ENCODE measurements at regions not wholly inside any gene's neighbourhood (a gene's known extent, or its start where the extent isn't known, plus 50 kb on each side); places are given as distances from the start of the nearest gene placed in this dataset.

- BruUV-seq (replicated peaks): no TSS peak
- TF ChIP-seq MYC (IDR thresholded peaks at IDR 0.05; ENCODE audit: low read depth, low read length): no peak
- Histone ChIP-seq H3K36me3 (ENCODE audit: control insufficient read depth in 2 of 2, extremely low read depth in 1 of 2, insufficient read depth in 2 of 2, low read length in 2 of 2) (no peaks in the 10 kb centered on the region), H3K4me2 (ENCODE audit: insufficient read depth, low read length) (no peak overlapping the region), H3K4me3 (replicated peaks in 1 of 3; ENCODE audit: insufficient read depth in 1 of 3, low read depth in 1 of 3, low read length in 3 of 3) (no peak overlapping the region), H4K20me1 (replicated peaks; ENCODE audit: control insufficient read depth, extremely low read depth, insufficient read depth, low read length) (no peaks in the 10 kb centered on the region), H3K79me2 (ENCODE audit: control insufficient read depth, insufficient read depth, low read length) (no peaks in the 10 kb centered on the region), H3K9ac (replicated peaks; ENCODE audit: extremely low read depth, insufficient read depth, low read length) (no peak overlapping the region), H3K4me1 (ENCODE audit: control insufficient read depth, extremely low read depth, insufficient read depth, low read length) (peaks cover 4% of the 10 kb centered on the region), H3K9me3 (replicated peaks; ENCODE audit: control insufficient read depth, insufficient read depth, low read length) (no peaks in the 10 kb centered on the region), H3K27me3 (ENCODE audit: control insufficient read depth in 2 of 2, insufficient read depth in 2 of 2, low read length in 2 of 2) (no peaks in the 10 kb centered on the region), H3K9me1 (replicated peaks; ENCODE audit: control insufficient read depth, extremely low read depth, insufficient read depth, low read length) (no peaks in the 10 kb centered on the region), H3K27ac (ENCODE audit: insufficient read depth, low read depth, low read length) (no peak overlapping the region), H2AFZ (ENCODE audit: low read depth, low read length) (no peak overlapping the region)
- dilution Hi-C loops (cut with MboI; ENCODE audit: extremely low pct_ligation_motif_present, low sequenced_read_pairs) (no loop called here), intact Hi-C loops (cut with micrococcal nuclease) (no loop called here)
- DNase-seq (ENCODE audit: low read depth, low spot score) (no peak), FAIRE-seq (no peak)
- POLR2A ChIA-PET: interaction anchor here (0.7 kb wide), 1 partner anchor 110 kb away, joined by 6 read pairs; no protein-coding TSS in a partner anchor
- CTCF ChIA-PET: no interaction called here
These were observed 149.0 kb downstream of the KITLG start for GRCh38 chr12:88431246-88431645.

GRCh38 chr12:88432531-88433490 is 147.5 kb downstream of the KITLG start:
- Histone ChIP-seq H3K27me3 (ENCODE audit: control insufficient read depth in 2 of 2, insufficient read depth in 2 of 2, low read length in 2 of 2) (no peaks in the 10 kb centered on the region), H3K9me1 (replicated peaks; ENCODE audit: control insufficient read depth, extremely low read depth, insufficient read depth, low read length) (no peaks in the 10 kb centered on the region), H3K4me1 (ENCODE audit: control insufficient read depth, extremely low read depth, insufficient read depth, low read length) (peaks cover 4% of the 10 kb centered on the region), H3K79me2 (ENCODE audit: control insufficient read depth, insufficient read depth, low read length) (no peaks in the 10 kb centered on the region), H3K9ac (replicated peaks; ENCODE audit: extremely low read depth, insufficient read depth, low read length) (no peak overlapping the region), H3K36me3 (ENCODE audit: control insufficient read depth in 2 of 2, extremely low read depth in 1 of 2, insufficient read depth in 2 of 2, low read length in 2 of 2) (no peaks in the 10 kb centered on the region), H3K9me3 (replicated peaks; ENCODE audit: control insufficient read depth, insufficient read depth, low read length) (no peaks in the 10 kb centered on the region), H3K4me2 (ENCODE audit: insufficient read depth, low read length) (no peak overlapping the region), H3K4me3 (replicated peaks in 1 of 3; ENCODE audit: insufficient read depth in 1 of 3, low read depth in 1 of 3, low read length in 3 of 3) (no peak overlapping the region), H4K20me1 (replicated peaks; ENCODE audit: control insufficient read depth, extremely low read depth, insufficient read depth, low read length) (no peaks in the 10 kb centered on the region), H3K27ac (ENCODE audit: insufficient read depth, low read depth, low read length) (no peak overlapping the region), H2AFZ (ENCODE audit: low read depth, low read length) (no peak overlapping the region)
- DNase-seq (ENCODE audit: low read depth, low spot score) (no peak), FAIRE-seq (no peak)
- intact Hi-C loops (cut with micrococcal nuclease) (no loop called here), dilution Hi-C loops (cut with MboI; ENCODE audit: extremely low pct_ligation_motif_present, low sequenced_read_pairs) (no loop called here)
- TF ChIP-seq FOS (IDR thresholded peaks at IDR 0.05; ENCODE audit: borderline replicate concordance, insufficient read depth, low read length) (no peak), GATA2 (IDR thresholded peaks at IDR 0.05; ENCODE audit: insufficient read depth, insufficient read length, low read depth, low read length) (no peak), MAX (IDR thresholded peaks at IDR 0.05; ENCODE audit: insufficient read depth, insufficient read length) (no peak), POLR2A (IDR thresholded peaks at IDR 0.05; ENCODE audit: low read depth, low read length) (no peak), POLR2AphosphoS5 (IDR thresholded peaks at IDR 0.05; ENCODE audit: insufficient read depth, low read depth, low read length) (no peak), EZH2 (IDR thresholded peaks at IDR 0.05; ENCODE audit: borderline replicate concordance, low read depth, low read length, severe bottlenecking) (no peak), JUN (IDR thresholded peaks at IDR 0.05; ENCODE audit: borderline replicate concordance, insufficient read depth, insufficient read length, low read depth) (no peak), CTCF (IDR thresholded peaks at IDR 0.05; ENCODE audit: extremely low read depth in 1 of 2, insufficient read depth in 1 of 2, low read depth in 1 of 2, low read length in 2 of 2) (no peak), MYC (IDR thresholded peaks at IDR 0.05; ENCODE audit: low read depth, low read length) (no peak)
- BruUV-seq (replicated peaks): no TSS peak
- CTCF ChIA-PET: interaction anchor here (1.0 kb wide), 1 partner anchor 561 kb away, joined by 3 read pairs; no protein-coding TSS in a partner anchor
- POLR2A ChIA-PET: interaction anchor here (1.1 kb wide), 1 partner anchor 147 kb away, joined by 3 read pairs; no protein-coding TSS in a partner anchor

Measured in endothelial cell of umbilical vein (primary cell).